SK-N-MC (cell line): ENCODE measurements at regions not wholly inside any gene's neighbourhood (a gene's known extent, or its start where the extent isn't known, plus 50 kb on each side); places are given as distances from the start of the nearest gene placed in this dataset.

ENCODE experiments used
- EZH2 ChIP-seq: fragments of 200-600 bp; sonication (generic); IDR thresholded peaks from one replicate; pipeline ENCODE4 v1.6.1; 2017; ENCODE audit warnings: antibody characterized with exemption
- FOXP2 ChIP-seq: optimal IDR thresholded peaks from 2 replicates; pipeline ENCODE3; 2011; ENCODE audit warnings: mild to moderate bottlenecking, moderate library complexity; ENCODE audit not compliant: insufficient read depth; ENCODE audit errors: extremely low read length, control extremely low read depth
- POLR2AphosphoS5 ChIP-seq: IDR thresholded peaks from 2 replicates; pipeline ENCODE4 v1.6.1; 2012; ENCODE audit warnings: mild to moderate bottlenecking, low read depth, low read length, borderline replicate concordance

GRCh38 chr15:60091157-60091556 lies 87.0 kb downstream of the FOXB1 start:
- TF ChIP-seq EZH2 (no peak), POLR2AphosphoS5 (no peak), FOXP2 (no peak)
